ENCODE measurements at regions not wholly inside any gene's neighbourhood (a gene's known extent, or its start where the extent isn't known, plus 50 kb on each side); places are given as distances from the start of the nearest gene placed in this dataset.
"Not testable (repeated sequence)": the region's sequence is repeated elsewhere in the genome, so short reads cannot be mapped to it uniquely, and the experiment has no call there.

GRCh38 chr4:130772966-130773365, 1677.0 kb downstream of the C4orf33 start:
- not testable (repeated sequence) for DNase-seq (ENCODE audit: low read depth)

- no peak for DNase-seq (ENCODE audit: low read depth)
Measured at GRCh38 chr4:130808492-130808891, 1712.5 kb downstream of the C4orf33 start.

DNA sequence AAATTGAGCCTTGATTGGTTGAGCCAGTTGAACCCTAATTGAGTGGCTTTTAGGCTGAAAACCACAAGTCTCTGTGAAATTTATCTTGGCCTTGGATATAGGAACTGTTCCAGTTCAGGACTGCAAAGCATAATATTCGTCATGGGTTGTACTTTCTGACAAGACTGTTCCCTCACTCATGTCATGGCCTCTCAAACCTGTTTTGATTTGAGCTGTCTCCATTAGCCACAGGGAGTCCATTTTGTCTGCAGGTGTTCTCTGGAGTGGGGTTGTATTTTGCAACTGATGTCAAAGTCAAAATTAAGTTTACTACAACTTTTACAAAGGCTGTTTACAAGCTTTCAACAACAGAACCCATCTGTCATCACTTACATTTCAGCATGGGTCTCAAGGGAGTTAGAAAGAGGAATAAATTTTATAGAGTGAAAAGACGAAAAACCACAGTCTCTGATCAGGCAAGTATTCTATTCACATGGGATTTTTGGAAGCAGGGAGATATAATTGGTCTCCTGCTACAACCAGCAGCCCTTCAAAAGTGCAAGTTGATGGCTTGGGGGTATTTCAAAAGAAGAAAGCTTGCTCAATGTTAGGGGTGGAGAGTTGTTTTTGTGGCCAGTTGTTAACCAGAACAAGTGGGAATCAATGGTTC, 1716.3 kb downstream of the C4orf33 start:
- no peak for DNase-seq (ENCODE audit: low read depth)

- DNase-seq (ENCODE audit: low read depth) = no peak
Measured at GRCh38 chr4:130814896-130815295, 1718.9 kb downstream of the C4orf33 start.

DNA sequence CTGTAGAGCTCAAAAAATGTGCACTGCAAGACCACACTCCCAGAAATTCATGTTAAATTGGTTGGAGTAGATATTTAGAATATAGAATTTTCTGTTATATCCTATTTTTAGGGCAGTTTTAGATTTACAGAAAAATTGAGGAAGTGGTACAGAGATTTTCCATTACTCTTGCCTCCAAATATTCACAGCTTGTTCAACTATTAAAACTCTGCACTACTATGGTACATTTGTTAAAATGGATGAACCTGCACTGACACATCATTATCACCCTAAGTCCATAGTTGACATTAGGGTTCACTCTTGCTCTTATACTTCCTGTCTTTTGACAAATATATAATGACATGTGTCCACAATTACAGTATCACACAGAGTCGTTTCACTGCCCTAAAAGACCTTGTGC, 1724.5 kb downstream of the C4orf33 start:
- no peak for DNase-seq (ENCODE audit: low read depth)

GRCh38 chr4:130825284-130825683, 1729.3 kb downstream of the C4orf33 start:
- no peak for DNase-seq (ENCODE audit: low read depth)

DNA sequence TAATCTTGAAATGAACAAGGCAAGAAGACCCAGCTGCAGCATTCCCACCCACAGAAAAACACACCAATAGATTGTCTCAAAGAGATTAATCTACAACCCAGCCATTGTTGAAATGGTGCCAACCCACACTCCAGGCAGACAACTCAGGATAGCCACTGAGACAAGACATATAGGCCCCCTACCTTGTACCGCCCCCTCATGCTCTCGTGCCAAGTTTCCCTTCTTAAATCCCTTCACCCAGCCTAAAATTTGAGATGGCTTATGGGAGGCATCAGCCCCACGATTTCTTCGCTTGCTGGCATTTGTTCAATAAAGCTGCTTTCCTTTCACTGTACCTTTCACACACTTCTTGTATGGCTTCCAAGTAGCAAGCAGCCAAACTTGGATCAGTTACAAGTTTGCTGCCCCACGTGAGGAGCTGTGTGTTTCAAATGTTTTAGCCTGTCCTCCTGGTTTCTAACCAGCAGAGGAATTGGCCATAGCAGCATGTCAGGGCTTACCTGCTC, 1754.1 kb downstream of the C4orf33 start:
- no peak for DNase-seq (ENCODE audit: low read depth)

DNA sequence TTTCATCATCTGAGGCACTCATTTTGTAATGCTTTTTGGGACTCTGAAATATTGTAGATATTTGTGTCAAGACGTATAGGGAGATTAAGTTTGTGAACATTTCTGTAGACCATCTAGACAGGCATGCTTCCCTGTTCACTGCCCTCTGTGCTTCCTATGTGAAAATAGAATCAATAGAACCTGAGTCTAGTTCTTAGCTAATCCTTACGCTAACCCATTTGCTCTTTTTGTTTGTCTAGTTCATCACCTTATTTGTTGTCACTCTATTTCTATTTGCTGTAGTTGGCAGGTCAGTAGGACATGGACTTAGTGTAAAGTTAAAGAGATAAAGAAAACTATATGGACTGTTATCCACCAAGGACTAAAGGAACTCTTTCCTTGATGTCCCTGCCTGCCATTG, 1755.2 kb downstream of the C4orf33 start:
- DNase-seq (ENCODE audit: low read depth) = no peak

DNA sequence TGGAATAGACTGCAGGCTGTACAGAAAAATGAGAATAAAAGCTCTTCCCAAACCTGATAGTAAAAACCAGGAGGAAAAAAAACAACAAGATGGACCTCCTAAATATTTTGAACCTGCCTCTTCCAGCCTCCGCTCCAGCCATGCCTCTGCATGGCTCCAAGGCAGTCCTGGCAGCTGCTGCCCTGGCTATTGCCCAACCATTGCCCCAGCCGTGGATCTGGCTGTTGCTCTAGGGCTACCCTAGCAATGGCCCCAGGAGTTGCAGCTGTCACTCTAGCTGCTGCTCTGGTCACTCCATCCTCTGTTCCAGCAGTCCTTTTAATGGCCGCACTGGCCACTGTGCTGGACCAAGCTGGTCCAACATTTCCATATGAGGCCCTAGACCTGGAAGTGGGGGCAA, 1756.0 kb downstream of the C4orf33 start:
- no peak for DNase-seq (ENCODE audit: low read depth)

GRCh38 chr4:130855533-130855932, 1759.6 kb downstream of the C4orf33 start:
- no peak for DNase-seq (ENCODE audit: low read depth)

GRCh38 chr4:130859991-130860390, 1764.0 kb downstream of the C4orf33 start:
- no peak for DNase-seq (ENCODE audit: low read depth)

GRCh38 chr4:130896920-130897319, 1801.0 kb downstream of the C4orf33 start:
- no peak for DNase-seq (ENCODE audit: low read depth)

DNA sequence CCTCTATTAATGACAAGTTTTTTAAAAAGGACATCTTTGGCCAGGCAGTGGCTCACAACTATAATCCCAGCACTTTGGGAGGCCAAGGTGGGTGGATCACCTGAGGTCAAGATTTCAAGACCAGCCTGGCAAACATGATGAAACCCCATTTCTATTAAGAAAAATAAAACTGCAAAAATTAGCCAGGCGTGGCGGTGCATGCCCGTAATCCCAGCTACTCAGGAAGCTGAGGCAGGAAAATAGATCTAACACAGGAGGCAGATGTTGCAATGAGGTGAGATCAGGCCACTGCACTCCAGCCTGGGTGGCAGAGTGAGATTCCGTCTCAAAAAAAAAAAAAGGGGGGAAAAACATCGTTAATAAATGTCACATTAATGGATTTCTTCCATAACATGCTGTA, 1805.4 kb downstream of the C4orf33 start:
- DNase-seq (ENCODE audit: low read depth) = no peak

DNA sequence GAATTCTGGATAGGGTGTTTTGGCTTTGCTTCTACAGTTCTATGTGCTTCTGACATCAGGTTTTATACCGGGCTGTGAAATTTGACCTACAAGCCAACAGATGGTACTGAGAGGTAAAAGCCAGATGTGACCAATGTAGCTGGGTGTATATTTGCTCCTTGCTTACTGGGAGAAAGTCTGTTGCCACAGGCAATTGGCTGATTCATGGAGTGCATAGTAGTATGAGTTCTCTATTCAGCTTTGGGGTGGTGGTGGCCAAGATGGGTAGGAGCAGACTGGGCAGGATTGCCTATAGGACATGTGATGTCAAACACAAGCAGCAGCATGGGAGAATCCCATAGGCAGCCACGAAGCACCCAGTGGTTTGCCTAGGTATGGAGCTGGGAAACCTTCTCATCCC, 1827.0 kb downstream of the C4orf33 start:
- DNase-seq (ENCODE audit: low read depth) = no peak

GRCh38 chr4:130955520-130955919, 1859.6 kb downstream of the C4orf33 start:
- DNase-seq (ENCODE audit: low read depth) = no peak

DNA sequence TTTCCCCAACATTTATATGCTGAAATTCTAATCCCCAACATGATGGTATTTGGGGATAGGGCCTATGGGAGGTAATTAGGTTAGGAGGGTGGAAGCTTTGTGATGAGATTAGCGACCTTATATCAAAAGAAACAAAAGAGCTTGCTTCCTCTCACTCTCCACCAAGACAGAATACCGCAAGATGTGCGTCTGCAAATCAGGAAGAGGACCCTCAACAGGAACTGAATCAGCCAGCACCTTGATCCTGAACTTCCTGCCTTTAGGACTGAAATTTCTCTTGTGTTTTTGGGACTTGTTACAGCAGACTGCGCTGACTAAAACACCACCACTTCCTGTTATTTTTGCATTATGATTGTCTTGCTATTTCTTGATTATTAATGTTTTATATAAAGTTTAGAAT, 1889.4 kb downstream of the C4orf33 start:
- no peak for DNase-seq (ENCODE audit: low read depth)

GRCh38 chr4:130995988-130996387, 1900.0 kb downstream of the C4orf33 start:
- DNase-seq (ENCODE audit: low read depth) = no peak

GRCh38 chr4:131001371-131001770, 1905.4 kb downstream of the C4orf33 start:
- DNase-seq (ENCODE audit: low read depth) = no peak

- no peak for DNase-seq (ENCODE audit: low read depth)
Measured at GRCh38 chr4:131002132-131002531, 1906.2 kb downstream of the C4orf33 start.

DNA sequence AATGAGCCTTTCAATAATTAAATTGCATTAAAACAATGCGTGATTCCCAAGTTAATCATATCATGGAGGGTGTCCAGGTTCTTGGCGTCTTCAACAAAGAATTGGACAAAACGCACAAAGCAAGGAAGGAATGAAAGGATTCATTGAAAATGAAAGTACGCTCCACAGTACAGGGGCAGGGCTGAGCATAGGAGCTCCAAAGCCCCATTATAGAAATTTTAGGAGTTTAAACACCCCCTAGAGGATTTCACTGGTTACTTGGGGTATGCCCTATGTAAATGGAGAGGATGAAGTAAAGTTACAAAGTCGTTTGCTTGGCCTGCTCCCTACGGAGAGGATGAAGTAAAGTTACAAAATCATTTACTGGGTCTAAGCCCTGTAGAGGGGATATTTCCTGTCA, 1910.4 kb downstream of the C4orf33 start:
- no peak for DNase-seq (ENCODE audit: low read depth)

- DNase-seq (ENCODE audit: low read depth) = not testable (repeated sequence)
Measured at GRCh38 chr4:131011961-131012360, 1916.0 kb downstream of the C4orf33 start.

DNA sequence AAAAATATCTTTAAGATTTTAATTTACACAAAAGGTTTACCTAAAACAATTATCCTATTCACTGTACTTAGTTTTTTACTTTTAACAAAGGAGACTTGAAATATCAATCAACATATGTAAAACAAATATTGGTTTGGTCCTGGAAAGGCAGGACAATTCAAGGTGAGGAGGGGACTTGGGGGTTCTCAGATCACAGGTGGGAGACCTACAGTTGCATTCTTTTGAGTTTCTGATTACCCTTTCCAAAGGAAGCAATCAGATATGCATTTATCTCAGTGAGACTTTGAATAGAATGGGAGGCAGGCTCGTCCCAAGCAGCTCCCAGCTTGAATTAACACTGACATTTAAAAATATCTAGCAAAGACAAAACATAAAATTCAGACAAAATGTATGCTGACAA, 1917.3 kb downstream of the C4orf33 start:
- DNase-seq (ENCODE audit: low read depth) = no peak

DNA sequence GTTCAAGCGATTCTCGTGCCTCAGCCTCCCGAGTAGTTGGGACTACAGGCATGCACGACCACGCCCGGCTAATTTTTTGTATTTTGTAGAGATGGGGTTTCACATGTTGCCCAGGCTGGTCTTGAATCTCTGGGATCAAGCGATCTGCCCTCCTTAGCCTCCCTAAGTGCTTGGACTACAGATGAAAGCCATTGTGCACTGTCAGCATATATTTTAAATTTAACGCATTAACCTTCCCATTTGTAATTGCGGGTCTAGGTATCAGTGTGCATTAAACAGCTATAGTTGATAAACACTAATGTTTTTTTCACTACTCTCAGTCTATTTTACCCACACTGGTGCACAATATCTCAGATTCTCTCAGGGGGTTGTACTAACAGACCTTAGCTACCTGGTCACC, 1930.8 kb downstream of the C4orf33 start:
- no peak for DNase-seq (ENCODE audit: low read depth)

DNA sequence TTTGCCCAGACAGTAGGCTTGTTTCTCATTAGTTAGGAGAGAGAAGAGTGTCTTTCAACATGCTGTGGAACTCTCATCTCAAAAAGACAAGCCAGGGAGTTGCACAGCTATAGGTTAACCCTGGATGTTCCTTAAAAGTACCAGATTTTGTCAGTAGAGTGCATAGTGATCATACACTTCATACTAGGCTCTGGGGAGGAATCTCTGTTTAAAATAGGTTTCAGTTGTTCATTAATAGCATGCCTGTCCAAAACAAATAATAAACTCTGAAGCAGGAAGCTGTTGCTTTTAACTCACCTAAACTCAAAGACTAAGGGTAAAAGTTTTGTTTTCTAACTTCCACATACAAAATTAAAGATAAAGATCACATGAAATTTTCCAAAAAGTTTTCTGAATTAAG, 1948.4 kb downstream of the C4orf33 start:
- DNase-seq (ENCODE audit: low read depth) = no peak
